Fibroblast of villous mesenchyme (primary cell): ENCODE measurements at regions not wholly inside any gene's neighbourhood (a gene's known extent, or its start where the extent isn't known, plus 50 kb on each side); places are given as distances from the start of the nearest gene placed in this dataset.
A peak's percentile ranks its signal among the peaks of the same experiment; 100 is the strongest.

Source experiments
- DNase-seq: peaks from one replicate; pipeline ENCODE4 v3.0.0-alpha.2; 2010; ENCODE audit warnings: low read depth
- H3K4me3 ChIP-seq: 2 replicates; pipeline ENCODE4 v1.5.1; 2011; ENCODE audit warnings: low read depth, mild to moderate bottlenecking, low read length
- TF ChIP-seq, protein P1 (sequence below): IDR thresholded peaks from 2 replicates; pipeline ENCODE4 v1.5.1; 2012; ENCODE audit warnings: low read depth, mild to moderate bottlenecking, low read length; ENCODE audit not compliant: insufficient read depth

DNA sequence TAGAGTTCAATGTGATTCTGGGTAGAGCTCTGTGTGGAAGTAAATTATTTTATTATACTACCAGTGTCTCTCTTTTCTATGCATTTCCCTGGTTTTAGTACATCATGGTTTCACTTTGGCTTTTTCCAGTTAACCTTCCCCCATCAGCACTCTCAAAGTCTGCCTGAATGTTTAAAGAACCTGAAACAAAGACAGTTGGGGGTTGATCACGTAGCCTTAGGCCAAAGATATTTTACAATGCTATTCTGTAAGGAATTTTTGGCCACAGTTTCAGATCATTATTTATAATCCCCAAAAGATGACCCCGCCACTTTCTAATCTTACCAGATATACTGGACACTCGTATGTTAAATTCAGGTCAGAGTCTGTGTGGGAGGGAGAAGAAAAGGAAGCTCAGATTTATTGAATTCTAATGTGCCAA is 156.3 kb upstream of the TMC3 start:
- no peak for DNase-seq
- no peak overlapping the region for H3K4me3 ChIP-seq
- TF ChIP-seq, protein P1, sequence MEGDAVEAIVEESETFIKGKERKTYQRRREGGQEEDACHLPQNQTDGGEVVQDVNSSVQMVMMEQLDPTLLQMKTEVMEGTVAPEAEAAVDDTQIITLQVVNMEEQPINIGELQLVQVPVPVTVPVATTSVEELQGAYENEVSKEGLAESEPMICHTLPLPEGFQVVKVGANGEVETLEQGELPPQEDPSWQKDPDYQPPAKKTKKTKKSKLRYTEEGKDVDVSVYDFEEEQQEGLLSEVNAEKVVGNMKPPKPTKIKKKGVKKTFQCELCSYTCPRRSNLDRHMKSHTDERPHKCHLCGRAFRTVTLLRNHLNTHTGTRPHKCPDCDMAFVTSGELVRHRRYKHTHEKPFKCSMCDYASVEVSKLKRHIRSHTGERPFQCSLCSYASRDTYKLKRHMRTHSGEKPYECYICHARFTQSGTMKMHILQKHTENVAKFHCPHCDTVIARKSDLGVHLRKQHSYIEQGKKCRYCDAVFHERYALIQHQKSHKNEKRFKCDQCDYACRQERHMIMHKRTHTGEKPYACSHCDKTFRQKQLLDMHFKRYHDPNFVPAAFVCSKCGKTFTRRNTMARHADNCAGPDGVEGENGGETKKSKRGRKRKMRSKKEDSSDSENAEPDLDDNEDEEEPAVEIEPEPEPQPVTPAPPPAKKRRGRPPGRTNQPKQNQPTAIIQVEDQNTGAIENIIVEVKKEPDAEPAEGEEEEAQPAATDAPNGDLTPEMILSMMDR, result no peak

DNA sequence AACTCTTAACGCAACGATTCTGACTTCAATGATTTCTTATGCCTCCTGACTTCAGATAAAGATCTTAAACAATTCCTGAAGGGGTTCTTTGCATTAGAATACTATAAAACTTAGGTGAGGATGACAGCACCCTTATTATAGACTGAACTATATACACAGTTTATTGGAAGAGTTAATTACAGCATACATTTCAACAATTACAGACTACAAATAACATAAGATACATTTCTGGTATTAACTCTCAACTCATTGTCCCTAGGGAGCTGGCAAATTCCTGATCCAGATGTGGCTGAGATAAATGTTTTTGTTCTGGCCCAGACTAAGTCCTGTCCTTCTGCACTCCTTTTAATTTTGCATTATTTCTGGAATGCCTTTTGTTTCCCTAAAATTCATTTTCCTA is 155.5 kb upstream of the TMC3 start:
- DNase-seq, result no peak
- H3K4me3 ChIP-seq, result no peak overlapping the region
- TF ChIP-seq, protein P1, result no peak

DNA sequence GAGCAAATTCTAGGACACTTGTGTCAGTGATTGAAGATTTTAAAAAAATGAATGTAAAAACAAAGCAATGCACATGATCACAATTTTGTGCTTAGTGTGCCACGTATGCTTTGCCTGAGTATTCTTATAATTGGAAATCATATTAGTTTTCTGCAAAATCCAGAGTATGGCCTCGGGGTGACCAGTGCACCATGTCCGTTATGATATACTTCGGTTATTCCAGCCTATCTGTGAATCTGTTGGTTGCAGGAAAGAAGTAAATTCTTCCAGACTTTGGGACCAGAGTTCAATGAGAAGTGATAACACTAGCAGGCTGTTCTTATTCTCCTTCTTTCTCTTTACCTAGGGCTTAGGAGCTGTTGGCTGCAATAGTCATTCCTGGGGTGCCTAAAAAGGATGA is 152.0 kb upstream of the TMC3 start:
- DNase-seq, result no peak
- TF ChIP-seq, protein P1, result no peak
- no peak overlapping the region for H3K4me3 ChIP-seq

DNA sequence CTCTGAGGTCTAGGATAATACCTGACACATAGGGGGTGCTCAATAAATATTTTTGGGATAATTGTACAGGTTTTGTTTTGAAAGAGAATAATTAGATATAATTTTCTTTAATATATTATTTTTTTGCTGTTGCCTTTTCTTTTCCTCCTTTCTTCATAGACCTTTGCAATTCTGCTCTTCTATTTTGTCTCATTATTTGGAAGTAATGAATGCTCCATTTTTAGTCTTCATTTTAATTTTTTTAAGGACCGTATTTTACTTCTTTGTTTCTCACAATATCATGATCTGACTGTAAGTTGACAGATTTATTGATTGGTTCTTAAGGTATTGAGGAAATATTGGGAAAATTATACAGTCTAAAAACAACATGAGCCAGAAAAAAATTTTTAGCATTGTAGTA is 150.5 kb upstream of the TMC3 start:
- TF ChIP-seq, protein P1, result no peak
- no peak for DNase-seq
- H3K4me3 ChIP-seq, result no peak overlapping the region

DNA sequence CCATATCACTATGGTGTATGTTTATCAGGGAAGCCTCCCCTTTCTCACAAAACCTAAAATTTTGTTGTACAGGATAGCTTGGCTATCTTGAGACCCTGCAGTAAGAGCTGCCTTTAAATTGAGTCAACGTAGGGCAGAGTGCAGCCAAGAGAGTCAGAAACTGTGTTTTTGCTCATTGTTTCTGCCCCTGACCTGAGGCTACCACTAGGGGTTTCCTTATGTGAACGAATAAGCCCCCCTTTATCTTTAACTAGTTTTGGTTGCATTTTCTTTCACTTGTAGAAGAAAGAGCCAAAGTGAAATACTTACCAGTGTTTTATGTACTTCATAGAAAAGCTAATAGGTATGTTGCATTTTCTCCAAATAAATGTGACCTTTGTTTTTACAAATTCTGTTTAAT is 149.9 kb upstream of the TMC3 start:
- DNase-seq, result no peak
- H3K4me3 ChIP-seq, result no peak overlapping the region
- TF ChIP-seq, protein P1, result no peak

DNA sequence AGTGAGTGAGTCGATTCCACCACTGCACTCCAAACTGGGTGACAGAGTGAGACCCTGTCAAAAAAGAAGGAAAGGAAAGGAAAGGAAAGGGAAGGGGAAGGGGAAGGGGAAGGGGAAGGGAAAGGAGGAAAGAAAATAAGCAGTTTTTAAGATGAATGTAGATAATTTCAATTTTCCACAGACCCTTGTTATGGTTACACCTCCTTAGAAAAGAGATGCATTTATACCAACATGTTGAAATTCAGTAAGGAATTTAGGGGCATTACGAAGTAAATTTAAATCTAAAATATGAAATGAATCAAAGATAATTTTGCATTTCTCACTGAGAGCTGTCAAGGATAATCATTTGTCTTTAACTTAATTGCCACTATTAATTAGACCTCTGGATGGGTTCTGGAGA is 146.5 kb upstream of the TMC3 start:
- TF ChIP-seq, protein P1, result no peak
- no peak for DNase-seq
- H3K4me3 ChIP-seq, result no peak overlapping the region

DNA sequence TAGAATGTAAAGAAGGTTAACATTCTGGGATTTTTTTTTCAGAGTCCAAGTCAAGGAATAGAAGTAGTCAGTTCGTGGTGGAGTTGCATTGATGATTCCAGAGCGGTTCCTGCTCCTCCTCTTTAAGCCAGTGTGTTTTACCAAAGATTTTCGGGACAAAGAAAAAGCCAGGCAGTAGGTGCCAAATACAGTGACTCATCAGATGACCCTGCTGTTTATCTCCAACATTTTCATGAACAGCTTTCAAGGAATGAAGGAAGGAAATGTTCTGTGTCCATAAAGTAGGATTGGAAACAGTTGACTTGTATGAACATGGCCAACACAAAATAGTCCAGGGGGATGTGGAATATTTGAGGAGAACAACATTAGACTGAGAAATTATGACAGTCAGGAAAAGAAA is 142.4 kb upstream of the TMC3 start:
- TF ChIP-seq, protein P1, result no peak

More for the DNA sequence above, 142.4 kb upstream of the TMC3 start:
- DNase-seq, result peak; percentile 16
- no peak overlapping the region for H3K4me3 ChIP-seq
